IMR-90 (cell line): ENCODE measurements at regions not wholly inside any gene's neighbourhood (a gene's known extent, or its start where the extent isn't known, plus 50 kb on each side); places are given as distances from the start of the nearest gene placed in this dataset.

Source experiments
- ATAC-seq: fragments of 200-7000 bp; cut with Tn5 transposase; 2 replicates; pipeline ENCODE4 v1.9.1; 2020; ENCODE audit warnings: low read depth, mild to moderate bottlenecking, moderate library complexity
- BruUV-seq: library from RNA; stranded (reverse); fragments of 400-500 nt; replicated peaks from 2 replicates; lab custom pipeline; 2021; lab: Mats Ljungman, UMichigan
- CTCF ChIA-PET: fragments of 300-600 bp; formaldehyde crosslinking; extraction: SDS; loops from one replicate; lab custom pipeline; 2021; ENCODE audit warnings: antibody characterized with exemption; lab: Yijun Ruan, JAX
- POLR2A ChIA-PET: fragments of 300-600 bp; sonication (Branson Sonifier 250); formaldehyde crosslinking; loops from one replicate; lab custom pipeline; 2022; ENCODE audit warnings: antibody characterized with exemption; ENCODE audit not compliant: unreplicated experiment; lab: Charles Lee
- DNase-seq: peaks from one replicate; pipeline ENCODE4 v3.0.0; 2013
- H2AFZ ChIP-seq: replicated peaks from 2 replicates; pipeline ENCODE3; 2013; ENCODE audit warnings: low read length, mild to moderate bottlenecking; ENCODE audit not compliant: poor library complexity
- H2AK5ac ChIP-seq: 2 replicates; pipeline ENCODE4 v1.6.1; 2013; ENCODE audit warnings: low read depth, low read length, inconsistent platforms
- H2AK9ac ChIP-seq: replicated peaks from 2 replicates; pipeline ENCODE3; 2013; ENCODE audit warnings: mild to moderate bottlenecking, low read depth, low read length, moderate library complexity; ENCODE audit not compliant: poor library complexity
- H2BK120ac ChIP-seq: 2 replicates; pipeline ENCODE4 v1.6.1; 2013; ENCODE audit warnings: low read depth, low read length, inconsistent platforms
- H2BK15ac ChIP-seq: 3 replicates; pipeline ENCODE4 v1.6.1; 2013; ENCODE audit warnings: low read depth, low read length, inconsistent platforms
- H2BK20ac ChIP-seq: 2 replicates; pipeline ENCODE4 v1.6.1; 2013; ENCODE audit warnings: low read depth, mild to moderate bottlenecking, inconsistent platforms, low read length, moderate library complexity
- H2BK5ac ChIP-seq: 2 replicates; pipeline ENCODE4 v1.6.1; 2013; ENCODE audit warnings: mild to moderate bottlenecking, low read depth, low read length, inconsistent platforms; ENCODE audit not compliant: poor library complexity, severe bottlenecking
- H3K14ac ChIP-seq: replicated peaks from 2 replicates; pipeline ENCODE4 v1.6.1; 2013; ENCODE audit warnings: low read depth, low read length, inconsistent platforms
- H3K18ac ChIP-seq: 2 replicates; pipeline ENCODE4 v1.6.1; 2013; ENCODE audit warnings: low read depth, low read length, control low read depth
- H3K23ac ChIP-seq: 2 replicates; pipeline ENCODE4 v1.6.1; 2013; ENCODE audit warnings: low read depth, low read length, inconsistent platforms
- H3K27ac ChIP-seq: 2 replicates; pipeline ENCODE4 v1.5.1; 2013; ENCODE audit warnings: mild to moderate bottlenecking, control low read depth, low read length; ENCODE audit not compliant: insufficient read depth
- H3K27me3 ChIP-seq: 2 replicates; pipeline ENCODE4 v1.6.1; 2013; ENCODE audit warnings: low read length; ENCODE audit not compliant: control insufficient read depth, insufficient read depth
- H3K36me3 ChIP-seq: 2 replicates; pipeline ENCODE4 v1.6.1; 2013; ENCODE audit warnings: low read length, mixed read lengths; ENCODE audit not compliant: control insufficient read depth, insufficient read depth
- H3K4ac ChIP-seq: 2 replicates; pipeline ENCODE4 v1.6.1; 2013; ENCODE audit warnings: low read depth, low read length, inconsistent platforms
- H3K4me1 ChIP-seq: 2 replicates; pipeline ENCODE4 v1.6.1; 2013; ENCODE audit warnings: low read length, mixed read lengths; ENCODE audit not compliant: control insufficient read depth, insufficient read depth
- H3K4me2 ChIP-seq: 2 replicates; pipeline ENCODE4 v1.6.1; 2013; ENCODE audit warnings: low read depth, mild to moderate bottlenecking, control low read depth, low read length, moderate library complexity
- H3K4me3 ChIP-seq: 2 replicates; pipeline ENCODE4 v1.5.1; 2013; ENCODE audit warnings: low read depth, mild to moderate bottlenecking, control low read depth, low read length, moderate library complexity; ENCODE audit not compliant: insufficient read depth
- H3K56ac ChIP-seq: 2 replicates; pipeline ENCODE4 v1.6.1; 2013; ENCODE audit warnings: low read length, inconsistent platforms; ENCODE audit not compliant: insufficient read depth; ENCODE audit errors: extremely low read depth
- H3K79me1 ChIP-seq, 2 experiments: 2 replicates each; pipeline ENCODE4 v1.6.1; 2013; ENCODE audit warnings: low read length in 2 of 2, inconsistent platforms in 1 of 2, low read depth in 1 of 2
- H3K9ac ChIP-seq: 2 replicates; pipeline ENCODE4 v1.6.1; 2013; ENCODE audit warnings: low read depth, low read length, control low read depth
- H3K9me1 ChIP-seq: 2 replicates; pipeline ENCODE4 v1.6.1; 2013; ENCODE audit warnings: low read length, inconsistent platforms; ENCODE audit not compliant: insufficient read depth
- H3K9me3 ChIP-seq: 2 replicates; pipeline ENCODE4 v1.6.1; 2013; ENCODE audit warnings: low read length; ENCODE audit not compliant: control insufficient read depth, insufficient read depth
- H4K20me1 ChIP-seq: 2 replicates; pipeline ENCODE4 v1.6.1; 2013; ENCODE audit warnings: low read length, inconsistent platforms; ENCODE audit not compliant: insufficient read depth
- H4K5ac ChIP-seq: 2 replicates; pipeline ENCODE4 v1.6.1; 2013; ENCODE audit warnings: mild to moderate bottlenecking, low read depth, low read length, control low read depth
- H4K8ac ChIP-seq, 2 experiments: 2 replicates each; pipeline ENCODE4 v1.6.1; 2013; ENCODE audit warnings: low read depth in 2 of 2, low read length in 2 of 2, control low read depth in 1 of 2, inconsistent platforms in 1 of 2
- H4K91ac ChIP-seq: 2 replicates; pipeline ENCODE4 v1.6.1; 2013; ENCODE audit warnings: low read depth, low read length, inconsistent platforms; ENCODE audit not compliant: insufficient read depth
- BHLHE40 ChIP-seq: fragments of 150-350 bp; IDR thresholded peaks from 2 replicates; pipeline ENCODE4 v1.6.1; 2016; ENCODE audit warnings: mild to moderate bottlenecking, low read depth, low read length
- CEBPB ChIP-seq: IDR thresholded peaks from 2 replicates; pipeline ENCODE4 v1.6.1; 2012; ENCODE audit warnings: low read depth, low read length, improper control_type of control experiment
- CHD1 ChIP-seq: IDR thresholded peaks from 2 replicates; pipeline ENCODE4 v1.6.1; 2012; ENCODE audit warnings: low read depth, low read length, improper control_type of control experiment
- ELK1 ChIP-seq: fragments of 150-350 bp; IDR thresholded peaks from 2 replicates; pipeline ENCODE4 v1.6.1; 2016; ENCODE audit warnings: low read depth, mild to moderate bottlenecking, low read length, moderate library complexity, borderline replicate concordance
- FOS ChIP-seq: fragments of 150-350 bp; IDR thresholded peaks from 2 replicates; pipeline ENCODE4 v1.6.1; 2016; ENCODE audit warnings: low read depth, low read length
- MAFK ChIP-seq: IDR thresholded peaks from 2 replicates; pipeline ENCODE4 v1.6.1; 2012; ENCODE audit warnings: low read depth, low read length, improper control_type of control experiment
- MAZ ChIP-seq: IDR thresholded peaks from 2 replicates; pipeline ENCODE4 v1.6.1; 2012; ENCODE audit warnings: low read depth, mild to moderate bottlenecking, low read length, improper control_type of control experiment, moderate library complexity, borderline replicate concordance
- MXI1 ChIP-seq: IDR thresholded peaks from 2 replicates; pipeline ENCODE4 v1.6.1; 2012; ENCODE audit warnings: low read depth, mild to moderate bottlenecking, low read length, moderate library complexity, borderline replicate concordance
- NFE2L2 ChIP-seq: fragments of 150-350 bp; IDR thresholded peaks from 2 replicates; pipeline ENCODE4 v1.6.1; 2016; ENCODE audit warnings: low read depth, mild to moderate bottlenecking, low read length
- POLR2A ChIP-seq: IDR thresholded peaks from 2 replicates; pipeline ENCODE4 v1.6.1; 2012; ENCODE audit warnings: mild to moderate bottlenecking, low read depth, low read length
- RAD21 ChIP-seq: IDR thresholded peaks from 2 replicates; pipeline ENCODE4 v1.6.1; 2012; ENCODE audit warnings: low read length, improper control_type of control experiment
- RCOR1 ChIP-seq: IDR thresholded peaks from 2 replicates; pipeline ENCODE4 v1.6.1; 2012; ENCODE audit warnings: mild to moderate bottlenecking, low read length, improper control_type of control experiment; ENCODE audit not compliant: insufficient replicate concordance
- RFX5 ChIP-seq: IDR thresholded peaks from 2 replicates; pipeline ENCODE4 v1.8.0; 2012; ENCODE audit warnings: low read depth, mild to moderate bottlenecking, low read length, moderate library complexity
- SMC3 ChIP-seq: fragments of 150-350 bp; IDR thresholded peaks from 2 replicates; pipeline ENCODE4 v1.6.1; 2016; ENCODE audit warnings: low read depth, mild to moderate bottlenecking, antibody characterized with exemption, low read length, moderate library complexity
- USF2 ChIP-seq: fragments of 150-350 bp; IDR thresholded peaks from 2 replicates; pipeline ENCODE4 v1.6.1; 2017; ENCODE audit warnings: mild to moderate bottlenecking, antibody characterized with exemption, low read length, low read depth
- WGBS, 2 experiments: methylation state at CpG; one replicate each; pipeline versions ENCODE4 v1.1.5 to v1.1.7; 2013; ENCODE audit warnings: missing lambda C conversion rate in 2 of 2; ENCODE audit not compliant: insufficient read length in 1 of 2; ENCODE audit errors: extremely low coverage in 2 of 2; 5-methylcytosine and 5-hydroxymethylcytosine counted together
- dilution Hi-C: fragments of 300-500 bp; cut with HindIII; formaldehyde crosslinking; loops from one replicate; pipeline ENCODE4 v1.14.3; 2018; ENCODE audit warnings: low sequenced_read_pairs; ENCODE audit not compliant: unreplicated experiment
- in situ Hi-C: fragments of 300-500 bp; cut with MboI; formaldehyde crosslinking; loops from 3 replicates; pipeline ENCODE4 v1.14.3; 2019; ENCODE audit warnings: low sequenced_read_pairs, inconsistent platforms, mixed read lengths
- intact Hi-C: fragments of 100-400 bp; cut with micrococcal nuclease; formaldehyde crosslinking; loops from 2 replicates; pipeline ENCODE4 v1.10.0; 2022
- TF ChIP-seq, protein P1 (sequence below): conservative IDR thresholded peaks from 2 replicates; pipeline ENCODE4 v1.5.1; 2012; ENCODE audit warnings: mild to moderate bottlenecking, low read depth, low read length, improper control_type of control experiment

GRCh38 chr3:64377942-64378341 lies 152.7 kb upstream of the PRICKLE2 start:
- Histone ChIP-seq H4K20me1 (no peaks in the 10 kb centered on the region), H2BK120ac (no peak overlapping the region), H4K8ac (no peak overlapping the region), H2AFZ (no peak overlapping the region), H3K9me3 (0 out of 2 replicates have a peak, but pooled peaks cover 2% of the 10 kb centered on the region), H4K91ac (no peak overlapping the region), H4K5ac (no peak overlapping the region), H3K23ac (no peak overlapping the region), H3K9me1 (peaks cover 10% of the 10 kb centered on the region), H3K36me3 (no peaks in the 10 kb centered on the region), H3K4me2 (no peak overlapping the region), H3K27me3 (no peaks in the 10 kb centered on the region), H3K27ac (no peak overlapping the region), H3K56ac (no peak overlapping the region), H3K79me1 (peaks cover 0 to 8% of the 10 kb centered on the region in 2 experiments; a peak in 1 of 4 replicates), H2AK5ac (peak overlapping the region; percentile 15; the same call in 1 of the 2 replicates), H2AK9ac (no peak overlapping the region), H3K9ac (no peak overlapping the region), H3K4ac (no peak overlapping the region), H3K4me3 (no peak overlapping the region), H2BK20ac (no peak overlapping the region), H3K4me1 (peaks cover 9% of the 10 kb centered on the region), H3K14ac (no peak overlapping the region), H2BK5ac (no peak overlapping the region), H2BK15ac (no peak overlapping the region), H3K18ac (no peak overlapping the region)
- TF ChIP-seq MXI1 (no peak), CEBPB (no peak), POLR2A (no peak), SMC3 (no peak), USF2 (no peak), MAFK (no peak), NFE2L2 (no peak), FOS (no peak), RFX5 (no peak), BHLHE40 (no peak), RAD21 (no peak), ELK1 (no peak), RCOR1 (no peak), CHD1 (no peak), MAZ (no peak)
- TF ChIP-seq, protein P1, sequence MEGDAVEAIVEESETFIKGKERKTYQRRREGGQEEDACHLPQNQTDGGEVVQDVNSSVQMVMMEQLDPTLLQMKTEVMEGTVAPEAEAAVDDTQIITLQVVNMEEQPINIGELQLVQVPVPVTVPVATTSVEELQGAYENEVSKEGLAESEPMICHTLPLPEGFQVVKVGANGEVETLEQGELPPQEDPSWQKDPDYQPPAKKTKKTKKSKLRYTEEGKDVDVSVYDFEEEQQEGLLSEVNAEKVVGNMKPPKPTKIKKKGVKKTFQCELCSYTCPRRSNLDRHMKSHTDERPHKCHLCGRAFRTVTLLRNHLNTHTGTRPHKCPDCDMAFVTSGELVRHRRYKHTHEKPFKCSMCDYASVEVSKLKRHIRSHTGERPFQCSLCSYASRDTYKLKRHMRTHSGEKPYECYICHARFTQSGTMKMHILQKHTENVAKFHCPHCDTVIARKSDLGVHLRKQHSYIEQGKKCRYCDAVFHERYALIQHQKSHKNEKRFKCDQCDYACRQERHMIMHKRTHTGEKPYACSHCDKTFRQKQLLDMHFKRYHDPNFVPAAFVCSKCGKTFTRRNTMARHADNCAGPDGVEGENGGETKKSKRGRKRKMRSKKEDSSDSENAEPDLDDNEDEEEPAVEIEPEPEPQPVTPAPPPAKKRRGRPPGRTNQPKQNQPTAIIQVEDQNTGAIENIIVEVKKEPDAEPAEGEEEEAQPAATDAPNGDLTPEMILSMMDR, result no peak
- ATAC-seq (no peak), DNase-seq (no peak)
- ChIA-PET CTCF (no interaction called here), POLR2A (no interaction called here)
- in situ Hi-C loops (no loop called here), intact Hi-C loops (no loop called here), dilution Hi-C loops (no loop called here)
- WGBS, 2 experiments, result 100% methylated on average over 2 of the region's 5 CpGs; no CpG with 5 or more reads in 1 of the 2 experiments
- no TSS peak for BruUV-seq
